Middle frontal gyrus (tissue), 1 donor: ENCODE measurements at regions not wholly inside any gene's neighbourhood (a gene's known extent, or its start where the extent isn't known, plus 50 kb on each side); places are given as distances from the start of the nearest gene placed in this dataset.
"Not testable (repeated sequence)": the region's sequence is repeated elsewhere in the genome, so short reads cannot be mapped to it uniquely, and the experiment has no call there.

Experiments used
- DNase-seq: peaks from one replicate; pipeline ENCODE4 v3.0.0-alpha.2; 2015; ENCODE audit warnings: low spot score; ENCODE audit errors: extremely low spot score

DNA sequence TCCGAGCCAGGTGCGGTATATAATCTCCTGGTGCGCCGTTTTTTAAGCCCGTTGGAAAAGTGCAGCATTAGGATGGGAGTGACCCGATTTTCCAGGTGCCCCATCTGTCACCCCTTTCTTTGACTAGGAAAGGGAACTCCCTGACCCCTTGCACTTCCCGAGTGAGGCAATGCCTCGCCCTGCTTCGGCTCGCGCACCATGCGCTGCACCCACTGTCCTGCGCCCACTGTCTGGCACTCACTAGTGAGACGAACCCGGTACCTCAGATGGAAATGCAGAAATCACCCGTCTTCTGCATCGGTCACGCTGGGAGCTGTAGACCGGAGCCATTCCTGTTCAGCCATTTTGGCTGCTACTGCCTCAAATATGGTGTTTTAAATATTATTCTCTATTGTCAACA, 198.0 kb downstream of the MEIS1 start:
- not testable (repeated sequence) for DNase-seq

DNA sequence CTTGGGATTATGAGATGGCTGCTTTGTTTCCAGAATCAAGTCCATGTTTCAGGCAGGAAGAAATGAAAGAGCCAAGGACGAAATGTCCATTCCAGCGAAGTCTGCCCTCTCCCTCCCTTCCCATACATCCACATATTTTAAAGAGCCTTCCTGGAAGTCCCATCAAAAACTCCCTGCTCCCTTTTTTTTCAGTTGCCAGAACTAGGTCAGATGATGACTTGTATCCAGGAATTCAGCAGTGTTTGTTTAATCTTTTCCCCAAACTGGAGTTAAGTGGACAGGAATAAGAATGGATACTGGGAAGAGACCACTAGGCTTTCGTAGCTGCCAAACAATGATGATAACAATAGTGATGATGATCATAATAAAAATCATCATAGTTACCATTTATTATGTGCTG, 198.7 kb downstream of the MEIS1 start:
- no peak for DNase-seq

DNA sequence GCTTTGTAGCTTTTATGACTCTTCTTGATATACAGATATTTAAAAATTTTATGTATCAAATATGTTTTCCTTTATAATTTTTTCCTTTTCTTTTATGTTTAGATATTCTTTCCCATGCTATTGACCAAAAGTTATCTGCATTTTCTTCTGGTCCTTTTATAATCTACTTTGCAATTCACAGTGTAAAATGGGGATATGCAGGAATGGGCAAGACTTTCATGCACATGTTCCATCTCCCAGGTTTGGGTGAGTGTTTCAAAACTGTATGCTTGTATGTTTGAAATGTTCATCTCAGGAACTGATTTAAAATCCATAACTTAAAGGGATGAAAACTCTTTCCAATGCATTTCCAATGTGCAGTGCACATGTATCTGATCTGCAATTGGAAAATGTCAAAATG, 199.9 kb downstream of the MEIS1 start:
- DNase-seq: no peak

DNA sequence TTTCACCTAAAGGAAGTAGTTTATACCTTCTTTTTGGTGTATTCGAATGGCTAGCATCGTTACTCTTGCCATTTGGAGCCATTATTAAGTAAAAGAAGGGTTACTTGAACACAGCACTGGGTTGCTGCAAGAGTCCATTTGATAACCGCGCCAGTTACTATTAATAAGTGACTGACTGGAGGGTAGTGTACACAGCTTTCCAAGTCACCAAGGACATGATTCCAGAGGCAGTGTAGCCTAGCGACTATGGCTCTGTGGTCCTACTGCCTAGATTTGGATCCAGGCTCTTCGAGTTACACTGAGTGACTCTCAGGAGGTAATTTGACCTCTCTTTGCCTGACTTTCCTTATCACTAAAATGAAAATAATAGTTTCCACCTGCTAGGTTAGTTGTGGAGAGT, 206.8 kb downstream of the MEIS1 start:
- DNase-seq: no peak

DNA sequence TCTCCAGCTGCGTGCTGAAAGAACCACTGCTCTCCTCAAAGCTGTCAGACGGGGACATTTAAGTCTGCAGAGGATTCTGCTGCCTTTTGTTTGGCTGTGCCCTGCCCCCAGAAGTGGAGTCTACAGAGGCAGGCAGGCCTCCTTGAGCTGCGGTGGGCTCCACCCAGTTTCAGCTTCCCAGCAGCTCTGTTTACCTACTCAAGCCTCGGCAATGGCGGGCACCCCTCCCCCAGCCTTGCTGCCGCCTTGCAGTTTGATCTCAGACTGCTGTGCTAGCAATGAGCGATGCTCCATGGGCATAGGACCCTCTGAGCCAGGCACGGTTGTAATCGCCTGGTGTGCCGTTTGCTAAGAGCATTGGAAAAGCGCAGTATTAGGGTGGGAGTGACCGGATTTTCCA, 213.2 kb downstream of the MEIS1 start:
- DNase-seq: not testable (repeated sequence)

DNA sequence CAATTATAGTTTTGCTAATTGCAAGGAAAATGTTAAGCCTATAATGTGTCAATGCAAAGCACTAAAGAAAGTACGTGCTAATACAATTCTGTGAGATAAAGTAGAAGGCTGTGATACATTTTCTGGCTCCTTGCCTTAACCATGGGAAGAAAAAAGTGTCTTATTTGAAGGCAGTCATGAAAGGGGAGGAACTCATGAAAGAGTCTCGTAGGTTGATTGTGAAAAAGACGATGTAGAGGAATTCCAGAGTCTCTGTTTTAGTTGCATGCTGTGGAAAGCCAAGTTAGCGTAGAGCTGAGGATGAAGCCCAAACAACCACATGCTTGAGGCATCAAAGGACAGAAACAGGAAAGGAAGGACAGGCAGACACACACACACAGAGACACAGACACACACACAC, 214.1 kb downstream of the MEIS1 start:
- DNase-seq: no peak

DNA sequence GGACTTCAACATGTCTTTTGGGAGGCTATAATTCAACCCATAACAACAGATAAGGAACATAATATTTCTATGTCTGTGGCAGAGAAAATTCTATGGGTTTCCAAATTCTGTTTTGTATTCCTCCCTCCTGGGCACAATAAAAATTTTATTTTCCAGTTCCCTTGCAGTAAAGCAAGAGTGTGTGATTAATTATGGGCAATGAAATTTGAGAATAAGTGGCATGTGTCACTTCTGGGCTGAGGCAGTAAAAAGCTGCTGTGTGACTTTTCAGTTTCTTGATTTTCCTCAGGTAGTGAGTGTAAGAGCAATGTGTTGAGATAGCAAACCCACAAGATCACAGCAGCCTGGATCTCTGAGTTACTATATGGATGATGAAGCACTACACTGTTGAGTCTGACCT, 216.4 kb downstream of the MEIS1 start:
- DNase-seq: no peak

DNA sequence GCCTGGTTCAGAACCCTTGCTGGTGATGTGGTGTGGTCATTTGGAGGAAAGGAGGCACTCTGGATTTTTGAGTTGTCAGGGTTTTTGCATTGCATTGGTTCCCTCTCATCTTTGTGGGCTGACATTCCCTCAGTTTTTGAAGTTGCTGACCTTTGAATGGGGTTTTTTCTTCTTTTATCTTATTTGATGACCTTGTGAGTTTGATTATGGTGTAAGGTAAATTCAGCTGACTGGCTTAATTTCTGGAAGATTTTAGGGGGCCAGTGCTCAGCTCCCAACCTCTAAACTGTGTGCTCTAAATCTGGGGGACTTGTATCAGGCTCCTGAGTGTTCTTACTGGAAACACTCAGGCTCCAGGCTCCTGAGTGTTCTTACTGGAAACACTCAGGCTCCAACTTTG, 225.9 kb downstream of the MEIS1 start:
- no peak for DNase-seq

DNA sequence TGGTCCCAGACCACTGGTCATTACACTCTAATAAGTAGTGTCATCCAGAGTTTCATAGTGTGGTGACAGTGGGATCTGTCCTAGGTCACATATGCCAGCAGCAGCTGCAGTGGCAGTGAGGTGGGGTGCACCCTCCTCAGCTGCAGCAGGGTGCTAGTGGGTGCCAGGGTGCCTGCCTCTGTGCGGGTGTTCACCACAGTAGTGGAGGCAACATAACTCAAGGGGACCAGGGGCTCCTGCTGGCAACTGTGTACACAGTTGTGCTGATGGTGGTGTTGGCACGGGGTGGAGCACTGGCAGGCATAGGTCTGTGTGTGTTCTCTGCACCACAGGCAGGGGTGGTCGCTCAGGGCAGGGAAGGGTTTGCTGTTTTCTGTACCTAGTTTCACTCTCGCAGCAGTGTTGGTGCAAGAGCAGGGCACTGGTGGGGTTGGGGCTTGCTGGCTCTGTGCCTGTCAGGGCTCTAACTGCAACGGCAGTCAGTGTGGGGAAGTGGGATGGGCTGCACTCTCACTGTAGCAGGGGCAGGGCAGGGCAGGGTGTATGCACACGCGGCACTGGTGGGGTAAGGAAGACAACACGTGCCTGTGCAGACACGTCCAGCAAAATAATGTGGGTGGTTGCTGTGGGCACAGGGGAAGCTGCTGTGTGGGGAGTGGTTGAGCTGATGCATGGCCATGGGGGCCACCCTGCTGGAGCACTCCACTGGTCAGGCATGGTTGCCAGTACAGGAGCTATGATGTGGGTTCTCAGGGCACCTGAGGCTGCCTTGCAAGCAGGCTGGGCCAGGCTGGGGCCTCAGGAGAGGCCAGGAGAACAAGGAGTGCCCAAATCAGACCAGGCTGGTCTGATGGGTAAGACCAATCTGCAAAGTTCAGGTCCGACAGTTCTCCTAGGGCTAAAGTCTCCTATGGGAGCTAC, 226.6 kb downstream of the MEIS1 start:
- no peak for DNase-seq

DNA sequence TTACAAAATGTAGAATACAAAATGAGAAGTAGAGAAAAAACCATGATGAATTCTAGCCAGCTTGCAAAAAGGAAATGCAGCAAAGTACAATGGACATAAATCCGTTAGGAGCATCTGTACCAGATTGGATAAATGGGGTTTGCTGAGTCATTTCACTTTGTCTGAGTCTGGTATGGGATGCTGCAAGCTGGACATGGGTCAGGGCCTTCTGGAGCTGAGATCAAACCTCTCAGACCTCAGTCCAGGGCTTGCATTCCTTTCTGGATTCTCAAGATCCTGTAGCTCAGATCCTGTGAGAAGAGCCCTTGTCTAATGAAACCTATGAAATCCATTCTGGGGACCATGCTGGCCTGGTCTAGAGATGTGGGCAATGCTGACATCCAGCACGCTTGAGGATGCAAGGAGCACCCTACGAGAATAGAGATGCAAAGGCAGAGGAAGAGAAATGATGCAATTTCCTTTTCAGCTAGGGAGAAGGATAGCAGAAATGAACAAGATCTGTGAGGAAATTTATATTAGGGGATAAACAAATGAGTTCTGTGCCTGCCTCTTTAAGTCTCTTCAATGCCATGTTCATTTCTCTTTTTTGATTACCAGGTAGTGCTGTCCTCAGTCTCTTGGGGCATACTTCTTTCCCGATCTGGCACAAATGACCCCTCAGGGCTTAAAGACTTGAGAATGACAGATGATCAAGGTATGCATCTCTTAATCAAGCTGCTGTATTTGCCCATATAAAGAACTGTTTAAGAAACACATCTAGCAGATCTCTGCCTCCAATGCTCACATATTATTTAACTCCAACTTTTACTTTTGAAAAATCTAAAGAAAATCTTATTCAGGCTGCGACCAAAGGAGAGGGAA, 230.4 kb downstream of the MEIS1 start:
- no peak for DNase-seq

DNA sequence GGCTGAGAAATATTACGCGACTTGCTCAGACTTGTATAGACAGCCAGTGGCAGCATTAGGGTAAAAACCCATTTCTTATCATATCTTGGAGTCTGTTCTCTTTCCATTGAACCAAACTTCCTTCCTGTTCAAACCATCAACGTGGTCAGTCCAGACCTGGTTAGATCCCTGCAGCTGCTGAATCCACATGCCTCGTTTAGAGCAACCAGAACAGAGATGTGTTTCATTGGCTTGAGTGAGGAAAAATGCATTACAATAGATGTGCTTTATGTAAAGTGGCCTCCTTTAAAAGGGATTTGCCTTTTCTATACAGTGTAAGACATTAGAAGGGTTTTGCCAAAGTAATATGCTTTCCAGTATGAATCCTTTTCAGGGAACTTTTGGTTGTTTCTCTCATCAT, 232.4 kb downstream of the MEIS1 start:
- no peak for DNase-seq

DNA sequence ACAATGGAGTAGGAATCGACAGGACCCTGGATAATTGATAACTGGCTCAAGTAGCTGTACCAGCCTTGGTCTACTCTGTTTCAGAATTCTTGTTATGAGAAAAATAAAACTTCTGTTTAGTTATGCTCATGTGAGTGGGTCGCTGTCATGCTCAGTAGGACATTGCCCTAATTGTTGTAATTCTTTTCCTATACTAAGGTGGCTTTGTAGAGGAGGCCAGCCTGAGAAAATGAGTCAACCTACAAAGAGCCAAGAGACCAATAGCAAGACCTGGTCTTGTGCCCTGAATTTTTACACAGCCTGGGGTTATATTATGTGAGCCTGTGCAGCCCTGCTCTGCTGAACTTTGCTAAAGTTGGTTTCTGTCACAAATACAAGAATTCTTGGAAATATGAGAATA, 238.4 kb downstream of the MEIS1 start:
- DNase-seq: no peak

DNA sequence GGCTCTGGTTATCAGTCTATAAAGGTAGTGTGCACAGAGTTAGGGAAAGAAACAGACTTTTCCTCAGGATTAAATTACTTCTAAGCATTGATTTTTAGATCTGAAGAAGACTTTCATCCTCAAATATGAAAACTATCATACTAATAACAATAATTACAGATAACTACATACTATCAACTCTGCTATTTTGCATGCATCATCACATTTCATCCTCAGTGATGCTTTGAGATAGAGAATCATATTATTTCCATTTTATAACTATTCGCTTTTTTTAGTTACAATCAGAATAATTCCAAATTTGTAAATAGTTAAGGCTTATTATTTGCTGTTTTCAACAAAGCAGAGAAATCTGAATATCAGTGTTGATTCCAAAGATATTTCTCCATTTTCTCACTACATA, 239.2 kb downstream of the MEIS1 start:
- no peak for DNase-seq

DNA sequence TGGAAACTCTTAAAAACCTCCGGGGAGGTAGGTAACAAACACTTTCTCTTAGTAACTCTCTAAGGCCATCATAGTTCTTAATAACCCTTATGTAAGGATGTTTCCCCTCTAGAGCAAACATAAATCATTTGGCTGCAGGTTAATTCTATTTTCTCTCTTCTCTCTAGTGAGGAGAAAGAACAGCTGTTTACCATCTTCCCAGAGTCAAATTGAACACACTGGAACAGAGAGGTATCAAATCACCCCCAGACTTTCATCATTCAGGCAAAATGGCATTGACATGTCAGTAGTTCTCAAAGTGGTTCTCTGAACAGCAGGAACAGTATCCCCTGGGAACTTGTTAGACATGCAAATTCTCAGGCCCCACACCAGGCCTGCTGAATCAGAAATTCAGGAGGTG, 240.7 kb downstream of the MEIS1 start:
- DNase-seq: no peak

DNA sequence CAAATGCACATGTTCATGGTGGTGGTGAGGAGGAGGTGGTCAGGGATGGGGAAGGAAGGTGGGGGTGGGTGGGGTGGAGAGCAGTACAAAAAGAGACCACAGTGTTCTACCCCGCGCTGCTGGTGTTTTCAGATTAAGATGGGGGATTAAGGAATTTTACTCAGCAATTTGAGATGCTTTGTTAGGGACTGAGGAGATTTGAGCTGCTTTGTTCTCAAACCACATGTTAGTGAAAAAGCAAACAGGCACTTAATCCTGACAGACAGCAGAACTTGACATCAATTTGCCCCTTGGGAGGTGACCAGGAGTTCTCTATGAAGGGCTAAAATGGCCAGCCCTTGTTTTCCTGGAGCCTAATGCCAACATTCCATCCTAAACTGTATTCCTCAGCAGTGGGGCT, 244.5 kb downstream of the MEIS1 start:
- no peak for DNase-seq

DNA sequence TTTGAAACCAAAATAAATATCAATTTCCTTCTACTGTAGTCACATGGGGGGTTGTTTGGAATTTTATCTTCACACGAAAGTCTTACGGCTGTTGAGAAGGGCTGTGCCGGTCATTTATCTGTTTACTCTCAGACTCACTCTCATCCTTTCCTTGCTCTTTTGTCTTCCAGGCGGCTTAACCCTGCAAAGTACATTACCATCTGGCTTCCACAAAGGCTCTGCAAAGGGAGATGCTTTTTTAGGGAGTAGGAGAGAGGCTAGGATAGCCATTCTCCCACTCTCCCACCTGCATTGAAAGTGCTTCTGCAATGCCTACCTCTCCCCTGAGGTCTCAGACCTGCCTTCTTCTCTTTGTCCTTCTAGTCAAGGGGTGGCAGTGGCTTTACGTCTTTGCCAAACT, 247.6 kb downstream of the MEIS1 start:
- no peak for DNase-seq

DNA sequence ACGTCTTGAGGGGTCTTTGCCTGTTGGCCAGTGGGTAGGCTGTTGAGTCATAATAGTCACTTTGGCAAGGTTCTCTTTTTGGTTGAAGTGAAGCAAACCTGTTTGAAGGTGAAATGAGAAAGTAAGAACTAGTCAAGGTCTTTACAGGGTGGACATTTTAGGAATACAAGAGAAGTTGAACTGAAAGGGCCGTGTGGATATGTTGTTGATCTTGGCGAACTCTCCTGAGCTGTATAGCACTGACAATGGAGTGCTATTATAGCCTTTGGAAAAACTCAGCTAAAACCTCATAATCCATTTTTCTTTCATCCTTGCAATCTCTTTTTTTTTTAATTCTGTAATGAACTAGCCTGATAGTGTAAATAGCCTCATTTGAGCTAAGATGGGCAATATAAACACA, 248.1 kb downstream of the MEIS1 start:
- DNase-seq: no peak

DNA sequence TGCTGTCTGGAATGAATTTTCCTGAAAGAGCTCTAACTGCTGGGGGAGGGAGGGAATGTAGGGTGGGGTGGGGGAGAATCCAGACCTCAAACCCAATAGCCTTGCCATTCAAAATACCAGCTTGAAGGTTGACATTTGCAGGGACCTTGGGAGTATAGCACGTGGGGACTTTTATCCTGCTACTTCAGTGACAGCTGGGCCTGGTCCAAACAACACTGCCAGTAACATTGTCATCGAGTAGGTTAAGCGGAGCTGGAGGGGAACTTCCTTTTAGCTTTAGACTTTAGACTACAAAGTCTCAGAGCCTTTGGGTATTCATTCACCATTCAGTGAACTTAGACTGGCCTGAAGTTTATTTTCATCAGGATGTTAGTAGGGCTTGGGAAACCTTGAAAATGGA, 248.7 kb downstream of the MEIS1 start:
- DNase-seq: no peak

DNA sequence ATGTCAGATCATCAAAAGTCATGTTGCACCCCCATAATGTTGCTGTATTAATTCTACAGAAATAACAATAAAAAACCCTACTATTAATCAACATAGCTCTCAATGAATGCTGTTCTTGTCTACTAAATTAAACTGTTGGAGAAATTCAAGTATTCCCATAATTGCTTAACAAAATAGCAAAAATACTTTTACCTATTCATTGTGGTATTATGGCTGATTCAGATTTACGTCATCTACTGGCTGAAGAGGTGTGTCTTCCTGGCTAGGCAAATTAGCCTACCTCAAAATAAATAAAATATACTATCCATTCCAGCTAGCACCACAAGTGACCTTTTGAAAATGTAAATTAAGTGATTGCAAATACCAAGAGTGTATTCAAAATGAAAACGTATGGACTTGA, 249.4 kb downstream of the MEIS1 start:
- no peak for DNase-seq

DNA sequence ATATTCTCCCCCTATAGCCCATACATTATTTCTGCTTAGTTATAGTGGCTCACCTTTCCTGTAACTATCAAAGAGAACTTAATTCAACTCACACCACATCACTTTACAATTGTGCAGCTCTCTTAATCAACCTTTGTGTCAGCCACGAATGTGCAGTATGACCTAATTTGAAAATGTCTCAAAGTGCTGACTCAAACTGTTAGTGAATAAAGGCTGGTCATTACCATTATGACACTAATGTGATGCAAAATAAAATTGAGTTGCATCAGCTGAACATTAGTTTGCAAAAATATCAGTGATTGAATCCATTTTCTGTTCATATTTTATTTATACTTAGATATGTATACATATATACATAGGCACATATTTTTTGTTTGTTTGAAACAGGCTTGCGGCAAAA, 251.8 kb downstream of the MEIS1 start:
- DNase-seq: no peak

DNA sequence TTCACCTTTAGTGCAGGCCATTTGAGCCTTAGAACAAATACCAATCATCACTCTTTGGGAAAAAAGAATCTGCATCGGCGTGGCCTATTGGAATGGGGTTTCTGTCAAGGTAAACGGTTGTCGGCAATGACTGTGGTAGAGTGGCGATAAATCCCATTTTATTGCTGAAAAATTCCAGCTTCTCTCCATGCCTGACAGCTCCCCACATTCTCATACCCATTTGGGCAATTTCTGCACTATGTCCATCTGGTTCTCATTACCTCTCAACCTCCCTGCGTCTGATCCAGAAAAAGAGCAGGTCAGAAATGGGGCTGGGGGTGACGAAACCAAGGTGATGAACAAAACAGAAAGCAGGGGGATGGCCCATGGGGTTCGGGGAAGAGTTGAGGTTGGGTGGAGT, 254.0 kb downstream of the MEIS1 start:
- DNase-seq: no peak

DNA sequence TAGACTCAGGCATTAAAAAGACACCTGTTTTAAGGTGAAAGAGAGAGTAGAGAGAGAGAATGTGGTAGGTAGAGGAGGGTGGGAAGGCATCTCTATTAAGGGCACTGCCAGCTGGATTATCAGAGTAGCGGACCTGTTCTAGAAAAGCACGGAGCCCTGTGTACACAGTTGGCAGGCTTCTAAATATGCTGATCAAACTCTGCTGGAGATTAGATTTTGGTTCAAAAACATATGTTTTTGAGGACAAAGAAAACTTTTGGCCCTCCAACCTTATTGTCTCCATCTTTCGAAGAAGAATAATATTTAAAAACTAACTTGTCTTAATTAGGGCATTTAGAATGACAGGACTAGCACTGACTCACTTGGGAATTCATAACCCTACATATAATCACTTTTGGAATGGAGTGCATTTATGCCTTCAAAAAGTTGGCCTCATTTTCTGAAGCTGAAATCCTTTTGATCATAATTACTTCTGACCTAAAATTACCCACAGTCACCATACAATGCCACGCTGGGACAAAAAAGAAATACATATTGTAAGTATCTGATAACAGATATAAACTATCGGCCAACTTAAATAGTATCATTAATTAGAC, 254.6 kb downstream of the MEIS1 start:
- DNase-seq: no peak
